ENCODE measurements at regions not wholly inside any gene's neighbourhood (a gene's known extent, or its start where the extent isn't known, plus 50 kb on each side); places are given as distances from the start of the nearest gene placed in this dataset.

DNA sequence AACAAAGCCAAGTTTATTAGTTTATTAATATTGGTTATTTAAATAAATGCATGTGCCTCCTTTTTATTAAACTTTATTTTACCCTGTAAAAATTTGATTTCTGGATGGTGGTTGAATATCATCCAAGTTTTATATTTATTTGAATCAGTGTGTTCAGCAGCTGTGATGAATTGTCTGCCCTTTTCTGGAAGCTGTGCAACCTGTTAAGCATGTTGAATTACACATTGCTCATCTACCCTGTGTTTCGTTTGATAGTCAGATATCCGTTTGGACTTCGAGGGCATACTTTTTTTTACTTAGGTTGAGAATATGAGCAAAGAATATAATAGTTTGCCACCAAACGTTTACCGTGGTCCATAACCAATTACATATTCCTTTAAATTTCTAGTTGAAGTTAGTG lies 95.8 kb upstream of the TENM3 start:
- no peak for TF ChIP-seq FOSL1 (IDR thresholded peaks at IDR 0.05; ENCODE audit: low read depth)
- TF ChIP-seq POLR2AphosphoS5 (IDR thresholded peaks at IDR 0.05; ENCODE audit: low read depth, low read length): no peak
- TF ChIP-seq, protein P1, sequence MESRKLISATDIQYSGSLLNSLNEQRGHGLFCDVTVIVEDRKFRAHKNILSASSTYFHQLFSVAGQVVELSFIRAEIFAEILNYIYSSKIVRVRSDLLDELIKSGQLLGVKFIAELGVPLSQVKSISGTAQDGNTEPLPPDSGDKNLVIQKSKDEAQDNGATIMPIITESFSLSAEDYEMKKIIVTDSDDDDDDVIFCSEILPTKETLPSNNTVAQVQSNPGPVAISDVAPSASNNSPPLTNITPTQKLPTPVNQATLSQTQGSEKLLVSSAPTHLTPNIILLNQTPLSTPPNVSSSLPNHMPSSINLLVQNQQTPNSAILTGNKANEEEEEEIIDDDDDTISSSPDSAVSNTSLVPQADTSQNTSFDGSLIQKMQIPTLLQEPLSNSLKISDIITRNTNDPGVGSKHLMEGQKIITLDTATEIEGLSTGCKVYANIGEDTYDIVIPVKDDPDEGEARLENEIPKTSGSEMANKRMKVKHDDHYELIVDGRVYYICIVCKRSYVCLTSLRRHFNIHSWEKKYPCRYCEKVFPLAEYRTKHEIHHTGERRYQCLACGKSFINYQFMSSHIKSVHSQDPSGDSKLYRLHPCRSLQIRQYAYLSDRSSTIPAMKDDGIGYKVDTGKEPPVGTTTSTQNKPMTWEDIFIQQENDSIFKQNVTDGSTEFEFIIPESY (IDR thresholded peaks at IDR 0.05; ENCODE audit: extremely low read depth, insufficient replicate concordance, low read length): no peak
- TF ChIP-seq POLR2A (IDR thresholded peaks at IDR 0.05; ENCODE audit: borderline replicate concordance, extremely low read depth, insufficient read depth, insufficient read length): no peak
- TF ChIP-seq, protein P2, sequence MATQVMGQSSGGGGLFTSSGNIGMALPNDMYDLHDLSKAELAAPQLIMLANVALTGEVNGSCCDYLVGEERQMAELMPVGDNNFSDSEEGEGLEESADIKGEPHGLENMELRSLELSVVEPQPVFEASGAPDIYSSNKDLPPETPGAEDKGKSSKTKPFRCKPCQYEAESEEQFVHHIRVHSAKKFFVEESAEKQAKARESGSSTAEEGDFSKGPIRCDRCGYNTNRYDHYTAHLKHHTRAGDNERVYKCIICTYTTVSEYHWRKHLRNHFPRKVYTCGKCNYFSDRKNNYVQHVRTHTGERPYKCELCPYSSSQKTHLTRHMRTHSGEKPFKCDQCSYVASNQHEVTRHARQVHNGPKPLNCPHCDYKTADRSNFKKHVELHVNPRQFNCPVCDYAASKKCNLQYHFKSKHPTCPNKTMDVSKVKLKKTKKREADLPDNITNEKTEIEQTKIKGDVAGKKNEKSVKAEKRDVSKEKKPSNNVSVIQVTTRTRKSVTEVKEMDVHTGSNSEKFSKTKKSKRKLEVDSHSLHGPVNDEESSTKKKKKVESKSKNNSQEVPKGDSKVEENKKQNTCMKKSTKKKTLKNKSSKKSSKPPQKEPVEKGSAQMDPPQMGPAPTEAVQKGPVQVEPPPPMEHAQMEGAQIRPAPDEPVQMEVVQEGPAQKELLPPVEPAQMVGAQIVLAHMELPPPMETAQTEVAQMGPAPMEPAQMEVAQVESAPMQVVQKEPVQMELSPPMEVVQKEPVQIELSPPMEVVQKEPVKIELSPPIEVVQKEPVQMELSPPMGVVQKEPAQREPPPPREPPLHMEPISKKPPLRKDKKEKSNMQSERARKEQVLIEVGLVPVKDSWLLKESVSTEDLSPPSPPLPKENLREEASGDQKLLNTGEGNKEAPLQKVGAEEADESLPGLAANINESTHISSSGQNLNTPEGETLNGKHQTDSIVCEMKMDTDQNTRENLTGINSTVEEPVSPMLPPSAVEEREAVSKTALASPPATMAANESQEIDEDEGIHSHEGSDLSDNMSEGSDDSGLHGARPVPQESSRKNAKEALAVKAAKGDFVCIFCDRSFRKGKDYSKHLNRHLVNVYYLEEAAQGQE (IDR thresholded peaks at IDR 0.05; ENCODE audit: low read depth): no peak
- no peak for TF ChIP-seq SRF (IDR thresholded peaks at IDR 0.05; ENCODE audit: low read depth)
- no peak for TF ChIP-seq RAD21 (IDR thresholded peaks at IDR 0.05; ENCODE audit: low read depth)
- TF ChIP-seq, protein P3, sequence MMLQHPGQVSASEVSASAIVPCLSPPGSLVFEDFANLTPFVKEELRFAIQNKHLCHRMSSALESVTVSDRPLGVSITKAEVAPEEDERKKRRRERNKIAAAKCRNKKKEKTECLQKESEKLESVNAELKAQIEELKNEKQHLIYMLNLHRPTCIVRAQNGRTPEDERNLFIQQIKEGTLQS (IDR thresholded peaks at IDR 0.05): no peak
- TF ChIP-seq, protein P4, sequence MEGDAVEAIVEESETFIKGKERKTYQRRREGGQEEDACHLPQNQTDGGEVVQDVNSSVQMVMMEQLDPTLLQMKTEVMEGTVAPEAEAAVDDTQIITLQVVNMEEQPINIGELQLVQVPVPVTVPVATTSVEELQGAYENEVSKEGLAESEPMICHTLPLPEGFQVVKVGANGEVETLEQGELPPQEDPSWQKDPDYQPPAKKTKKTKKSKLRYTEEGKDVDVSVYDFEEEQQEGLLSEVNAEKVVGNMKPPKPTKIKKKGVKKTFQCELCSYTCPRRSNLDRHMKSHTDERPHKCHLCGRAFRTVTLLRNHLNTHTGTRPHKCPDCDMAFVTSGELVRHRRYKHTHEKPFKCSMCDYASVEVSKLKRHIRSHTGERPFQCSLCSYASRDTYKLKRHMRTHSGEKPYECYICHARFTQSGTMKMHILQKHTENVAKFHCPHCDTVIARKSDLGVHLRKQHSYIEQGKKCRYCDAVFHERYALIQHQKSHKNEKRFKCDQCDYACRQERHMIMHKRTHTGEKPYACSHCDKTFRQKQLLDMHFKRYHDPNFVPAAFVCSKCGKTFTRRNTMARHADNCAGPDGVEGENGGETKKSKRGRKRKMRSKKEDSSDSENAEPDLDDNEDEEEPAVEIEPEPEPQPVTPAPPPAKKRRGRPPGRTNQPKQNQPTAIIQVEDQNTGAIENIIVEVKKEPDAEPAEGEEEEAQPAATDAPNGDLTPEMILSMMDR (IDR thresholded peaks at IDR 0.05 in 2 of 3, conservative IDR thresholded peaks at IDR 0.05 in 1 of 3; ENCODE audit: borderline replicate concordance in 1 of 3, insufficient read depth in 1 of 3, low read depth in 2 of 3, low read length in 2 of 3): no peak
- TF ChIP-seq EZH2phosphoT487 (IDR thresholded peaks at IDR 0.05; ENCODE audit: borderline replicate concordance): no peak
- no peak for TF ChIP-seq ZFX (IDR thresholded peaks at IDR 0.05)
- TF ChIP-seq ELF1 (IDR thresholded peaks at IDR 0.05; ENCODE audit: borderline replicate concordance, low read depth): no peak
- Histone ChIP-seq H3K4me3 (replicated peaks in 1 of 2; ENCODE audit: low read depth in 1 of 2, low read length in 2 of 2) (no peak overlapping the region), H3K36me3 (ENCODE audit: control insufficient read depth in 1 of 2, insufficient read depth in 2 of 2, low read length in 2 of 2) (no peaks in the 10 kb centered on the region), H3K9me3 (ENCODE audit: control insufficient read depth in 1 of 2, insufficient read depth in 1 of 2, low read depth in 1 of 2, low read length in 2 of 2) (no peaks in the 10 kb centered on the region), H3K4me1 (ENCODE audit: control insufficient read depth in 1 of 2, insufficient read depth in 2 of 2, low read length in 2 of 2) (no peaks in the 10 kb centered on the region), H4K20me1 (ENCODE audit: insufficient read depth) (no peaks in the 10 kb centered on the region; the same call in 1 of the 2 replicates), H3K9ac (ENCODE audit: low read length) (no peak overlapping the region), H3K9me2 (ENCODE audit: insufficient read depth) (no peaks in the 10 kb centered on the region), H2AFZ (ENCODE audit: low read depth, low read length, poor library complexity, severe bottlenecking) (no peak overlapping the region), H3K4me2 (ENCODE audit: low read length) (no peak overlapping the region), H3K27me3 (ENCODE audit: insufficient read depth, low read length) (peaks cover 20% of the 10 kb centered on the region), H3K79me2 (ENCODE audit: insufficient read depth, low read length) (no peaks in the 10 kb centered on the region), H3K27ac (ENCODE audit: low read depth, low read length) (no peak overlapping the region)
- intact Hi-C loops (cut with micrococcal nuclease): no loop called here
- ATAC-seq: no peak
- ChIA-PET RAD21 (ENCODE audit: low non-redundant PET in 1 of 2, low total read pairs in 2 of 2, uncharacterized antibody in 2 of 2, unreplicated experiment in 2 of 2) (no interaction called here), POLR2A (no interaction called here), CTCF (no interaction called here)
- BruUV-seq (replicated peaks): no TSS peak
- no peak for DNase-seq (ENCODE audit: low read depth, low spot score)

Measured in HCT116 (cell line).